ENCODE measurements at regions not wholly inside any gene's neighbourhood (a gene's known extent, or its start where the extent isn't known, plus 50 kb on each side); places are given as distances from the start of the nearest gene placed in this dataset.

DNA sequence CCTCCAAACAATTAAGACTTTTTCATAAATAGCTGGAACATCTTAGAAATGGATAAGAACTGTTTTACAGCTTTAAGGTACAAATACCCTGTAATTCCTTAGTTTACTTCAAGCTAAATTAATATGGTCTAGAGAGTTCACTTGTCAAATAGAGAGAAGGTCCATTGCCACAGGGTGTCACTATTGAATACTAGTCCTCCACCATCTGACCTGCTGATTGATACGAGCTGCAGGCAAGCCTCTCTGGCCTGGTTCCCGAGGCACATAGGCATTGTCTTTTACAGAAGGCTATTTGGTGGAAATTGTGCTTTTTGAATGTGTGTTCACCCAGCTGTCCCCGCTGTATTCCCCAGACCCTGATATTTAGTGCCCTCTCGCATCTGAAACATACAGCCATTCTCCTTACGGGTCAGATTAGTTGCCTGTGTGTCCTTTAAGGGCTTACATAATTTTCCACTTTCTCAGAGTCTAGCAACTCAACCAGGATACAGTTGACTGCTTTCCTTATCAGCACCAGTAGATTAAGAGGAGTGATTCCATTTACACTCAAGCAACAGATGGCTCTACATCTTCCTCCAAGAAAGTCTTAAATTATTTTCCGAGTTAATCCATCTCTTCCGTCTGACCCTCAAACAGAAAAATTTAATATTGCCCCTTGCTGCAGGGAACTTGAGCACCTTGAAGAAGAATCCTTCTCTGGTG lies 788.8 kb upstream of the FAT3 start:
- no peak overlapping the region for H4K91ac ChIP-seq (ENCODE audit: insufficient read depth, low read depth, low read length)
- no TSS peak for BruUV-seq (replicated peaks)

More for the DNA sequence above, 788.8 kb upstream of the FAT3 start:
- no peak overlapping the region for H2AK9ac ChIP-seq (replicated peaks; ENCODE audit: low read depth, low read length, poor library complexity)
- no peak for TF ChIP-seq FOS (IDR thresholded peaks at IDR 0.05; ENCODE audit: low read depth, low read length)
- no peak for TF ChIP-seq USF2 (IDR thresholded peaks at IDR 0.05; ENCODE audit: low read depth, low read length)
- no peak for TF ChIP-seq BHLHE40 (IDR thresholded peaks at IDR 0.05; ENCODE audit: low read depth, low read length)
- no peak for TF ChIP-seq MAFK (IDR thresholded peaks at IDR 0.05; ENCODE audit: low read depth, low read length)
- no peak for TF ChIP-seq MAZ (IDR thresholded peaks at IDR 0.05; ENCODE audit: borderline replicate concordance, low read depth, low read length)
- no peak for TF ChIP-seq CEBPB (IDR thresholded peaks at IDR 0.05; ENCODE audit: low read depth, low read length)
- no peak for TF ChIP-seq RAD21 (IDR thresholded peaks at IDR 0.05; ENCODE audit: low read length)
- TF ChIP-seq RCOR1 (IDR thresholded peaks at IDR 0.05; ENCODE audit: insufficient replicate concordance, low read length): no peak
- TF ChIP-seq MXI1 (IDR thresholded peaks at IDR 0.05; ENCODE audit: borderline replicate concordance, low read depth, low read length): no peak
- no peak for TF ChIP-seq RFX5 (IDR thresholded peaks at IDR 0.05; ENCODE audit: low read depth, low read length)
- no peak for TF ChIP-seq POLR2A (IDR thresholded peaks at IDR 0.05; ENCODE audit: low read depth, low read length)
- no peak overlapping the region for H3K18ac ChIP-seq (ENCODE audit: low read depth, low read length)
- H2AK5ac ChIP-seq (ENCODE audit: low read depth, low read length): no peak overlapping the region
- no peak overlapping the region for H2BK20ac ChIP-seq (ENCODE audit: low read depth, low read length)
- no peak overlapping the region for H4K8ac ChIP-seq (ENCODE audit: low read depth in 2 of 2, low read length in 2 of 2)
- no peaks in the 10 kb centered on the region for H4K20me1 ChIP-seq (ENCODE audit: insufficient read depth, low read length)
- POLR2A ChIA-PET (ENCODE audit: unreplicated experiment): no interaction called here
- H4K5ac ChIP-seq (ENCODE audit: low read depth, low read length): no peak overlapping the region
- H3K79me1 ChIP-seq (ENCODE audit: low read depth in 1 of 2, low read length in 2 of 2): no peaks in the 10 kb centered on the region
- DNase-seq: no peak
- H3K4me3 ChIP-seq (ENCODE audit: insufficient read depth, low read depth, low read length): no peak overlapping the region
- no peak overlapping the region for H3K23ac ChIP-seq (ENCODE audit: low read depth, low read length)
- in situ Hi-C loops (cut with MboI; ENCODE audit: low sequenced_read_pairs): no loop called here
- H3K56ac ChIP-seq (ENCODE audit: extremely low read depth, insufficient read depth, low read length): no peak overlapping the region
- CTCF ChIA-PET: no interaction called here
- H3K9ac ChIP-seq (ENCODE audit: low read depth, low read length): no peak overlapping the region
- ATAC-seq (ENCODE audit: low read depth): no peak
- H2AFZ ChIP-seq (replicated peaks; ENCODE audit: low read length, poor library complexity): no peak overlapping the region
- no peak overlapping the region for H2BK5ac ChIP-seq (ENCODE audit: low read depth, low read length, poor library complexity, severe bottlenecking)
- H3K4me2 ChIP-seq (ENCODE audit: low read depth, low read length): no peak overlapping the region
- H3K36me3 ChIP-seq (ENCODE audit: control insufficient read depth, insufficient read depth, low read length): no peaks in the 10 kb centered on the region
- no peaks in the 10 kb centered on the region for H3K27me3 ChIP-seq (ENCODE audit: control insufficient read depth, insufficient read depth, low read length)
- no peaks in the 10 kb centered on the region for H3K9me1 ChIP-seq (ENCODE audit: insufficient read depth, low read length)
- H2BK15ac ChIP-seq (ENCODE audit: low read depth, low read length): no peak overlapping the region
- intact Hi-C loops (cut with micrococcal nuclease): no loop called here
- no peak overlapping the region for H3K27ac ChIP-seq (ENCODE audit: insufficient read depth, low read length)
- H2BK120ac ChIP-seq (ENCODE audit: low read depth, low read length): no peak overlapping the region
- dilution Hi-C loops (cut with HindIII; ENCODE audit: low sequenced_read_pairs, unreplicated experiment): no loop called here
- H3K9me3 ChIP-seq (ENCODE audit: control insufficient read depth, insufficient read depth, low read length): peaks cover 16% of the 10 kb centered on the region
- no peak overlapping the region for H3K14ac ChIP-seq (replicated peaks; ENCODE audit: low read depth, low read length)
- H3K4me1 ChIP-seq (ENCODE audit: control insufficient read depth, insufficient read depth, low read length): no peaks in the 10 kb centered on the region
- no peak overlapping the region for H3K4ac ChIP-seq (ENCODE audit: low read depth, low read length)
- WGBS, 2 experiments (ENCODE audit: extremely low coverage in 2 of 2, insufficient read length in 1 of 2): no CpG with 5 or more reads among the region's 7 CpGs

All from IMR-90 (cell line).